GM12865 (cell line): ENCODE measurements at regions not wholly inside any gene's neighbourhood (a gene's known extent, or its start where the extent isn't known, plus 50 kb on each side); places are given as distances from the start of the nearest gene placed in this dataset.

Experiments
- DNase-seq: peaks from one replicate; pipeline ENCODE4 v3.0.0; 2010; ENCODE audit warnings: low read depth
- H3K4me3 ChIP-seq: 2 replicates; pipeline ENCODE4 v1.5.1; 2011; ENCODE audit warnings: mild to moderate bottlenecking, low read depth, low read length, control low read depth
- CTCF ChIP-seq: IDR thresholded peaks from 2 replicates; pipeline ENCODE4 v1.5.1; 2011; ENCODE audit warnings: low read length, control low read depth, low read depth, inconsistent platforms; ENCODE audit not compliant: insufficient read depth; ENCODE audit errors: missing control alignments

- no peak for TF ChIP-seq CTCF
- DNase-seq, result no peak
- H3K4me3 ChIP-seq, result no peak overlapping the region
Measured at GRCh38 chr11:97461044-97461880, 1071.4 kb downstream of the JRKL start.

- no peak overlapping the region for H3K4me3 ChIP-seq
- no peak for TF ChIP-seq CTCF
- DNase-seq, result no peak
Measured at GRCh38 chr11:97461934-97462333, 1072.1 kb downstream of the JRKL start.

GRCh38 chr11:97463891-97464290, 1074.1 kb downstream of the JRKL start:
- TF ChIP-seq CTCF, result no peak
- H3K4me3 ChIP-seq, result no peak overlapping the region
- no peak for DNase-seq

GRCh38 chr11:97471480-97471879, 1081.7 kb downstream of the JRKL start:
- H3K4me3 ChIP-seq, result no peak overlapping the region
- no peak for TF ChIP-seq CTCF
- DNase-seq, result no peak

- TF ChIP-seq CTCF, result no peak
- no peak overlapping the region for H3K4me3 ChIP-seq
- DNase-seq, result no peak
Measured at GRCh38 chr11:97487387-97487786, 1097.6 kb downstream of the JRKL start.

- no peak overlapping the region for H3K4me3 ChIP-seq
- no peak for DNase-seq
- no peak for TF ChIP-seq CTCF
Measured at GRCh38 chr11:97498891-97499290, 1109.1 kb downstream of the JRKL start.

GRCh38 chr11:97502201-97502600, 1112.4 kb downstream of the JRKL start:
- TF ChIP-seq CTCF, result no peak
- no peak overlapping the region for H3K4me3 ChIP-seq
- DNase-seq, result no peak
